ENCODE measurements at regions not wholly inside any gene's neighbourhood (a gene's known extent, or its start where the extent isn't known, plus 50 kb on each side); places are given as distances from the start of the nearest gene placed in this dataset.
A peak's percentile ranks its signal among the peaks of the same experiment; 100 is the strongest.

DNA sequence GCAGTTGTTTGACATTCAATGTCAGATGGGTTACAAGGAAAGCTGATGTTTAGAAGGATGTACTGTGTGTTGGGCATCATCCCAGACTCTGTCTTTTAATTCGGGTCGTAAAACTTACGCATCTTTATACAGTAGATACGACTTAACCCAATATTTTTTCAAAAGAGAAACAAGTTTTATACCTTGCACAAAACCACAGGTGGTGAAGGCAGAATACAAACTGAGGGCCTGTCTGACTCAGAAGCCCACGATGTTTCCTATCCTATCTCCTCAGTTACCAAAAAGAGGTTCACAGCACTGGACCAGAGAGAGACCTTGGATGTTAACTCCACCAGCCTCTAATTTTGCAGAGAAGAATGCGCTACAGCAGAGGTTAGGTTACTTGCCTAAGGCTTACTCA lies 477.0 kb downstream of the FOXO1 start:
- no peak for DNase-seq (ENCODE audit: low spot score)

DNA sequence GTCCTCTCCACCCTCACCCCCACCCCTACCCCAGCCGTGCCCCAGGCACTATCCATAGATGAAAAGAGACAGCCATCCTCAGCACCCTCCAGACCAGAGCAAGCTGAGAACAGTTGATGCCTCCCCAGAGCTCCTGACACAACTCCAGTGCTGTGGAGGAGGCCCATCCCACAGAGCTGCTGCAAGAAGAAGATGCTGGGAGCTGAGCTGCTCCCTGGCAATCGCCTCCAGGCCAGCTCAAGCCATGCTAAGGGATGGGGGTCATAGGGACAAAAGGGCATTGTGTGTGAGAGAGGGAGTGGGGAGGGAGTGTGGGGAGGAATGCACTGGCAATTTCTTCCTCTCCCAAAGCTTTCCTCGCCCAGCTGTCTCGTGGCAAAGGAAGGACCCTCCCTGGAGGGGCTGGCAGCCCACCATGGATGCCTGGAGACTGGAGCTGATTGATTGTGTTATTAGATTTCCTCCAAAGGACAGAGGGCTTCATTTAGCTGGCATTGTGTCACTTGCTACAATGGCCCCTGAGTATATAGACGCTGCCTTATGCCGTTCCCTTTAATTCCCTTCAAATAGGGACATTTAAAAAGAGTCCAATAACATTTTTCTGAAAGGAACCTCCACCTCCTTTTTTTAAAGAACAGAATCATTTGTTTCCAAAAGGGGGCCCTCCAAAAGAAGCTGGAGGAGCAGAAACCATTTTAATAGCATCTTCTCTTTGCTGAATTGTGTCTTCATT lies 476.4 kb downstream of the FOXO1 start:
- DNase-seq (ENCODE audit: low spot score): no peak

GRCh38 chr13:40190641-40191100 lies 475.8 kb downstream of the FOXO1 start:
- DNase-seq (ENCODE audit: low spot score): peak; percentile 40

- DNase-seq (ENCODE audit: low spot score): no peak
These were observed 475.1 kb downstream of the FOXO1 start for GRCh38 chr13:40191186-40191980.

GRCh38 chr13:40192452-40192851 lies 474.0 kb downstream of the FOXO1 start:
- DNase-seq (ENCODE audit: low spot score): no peak

- no peak for DNase-seq (ENCODE audit: low spot score)
These were observed 473.6 kb downstream of the FOXO1 start for GRCh38 chr13:40192858-40193257.

DNA sequence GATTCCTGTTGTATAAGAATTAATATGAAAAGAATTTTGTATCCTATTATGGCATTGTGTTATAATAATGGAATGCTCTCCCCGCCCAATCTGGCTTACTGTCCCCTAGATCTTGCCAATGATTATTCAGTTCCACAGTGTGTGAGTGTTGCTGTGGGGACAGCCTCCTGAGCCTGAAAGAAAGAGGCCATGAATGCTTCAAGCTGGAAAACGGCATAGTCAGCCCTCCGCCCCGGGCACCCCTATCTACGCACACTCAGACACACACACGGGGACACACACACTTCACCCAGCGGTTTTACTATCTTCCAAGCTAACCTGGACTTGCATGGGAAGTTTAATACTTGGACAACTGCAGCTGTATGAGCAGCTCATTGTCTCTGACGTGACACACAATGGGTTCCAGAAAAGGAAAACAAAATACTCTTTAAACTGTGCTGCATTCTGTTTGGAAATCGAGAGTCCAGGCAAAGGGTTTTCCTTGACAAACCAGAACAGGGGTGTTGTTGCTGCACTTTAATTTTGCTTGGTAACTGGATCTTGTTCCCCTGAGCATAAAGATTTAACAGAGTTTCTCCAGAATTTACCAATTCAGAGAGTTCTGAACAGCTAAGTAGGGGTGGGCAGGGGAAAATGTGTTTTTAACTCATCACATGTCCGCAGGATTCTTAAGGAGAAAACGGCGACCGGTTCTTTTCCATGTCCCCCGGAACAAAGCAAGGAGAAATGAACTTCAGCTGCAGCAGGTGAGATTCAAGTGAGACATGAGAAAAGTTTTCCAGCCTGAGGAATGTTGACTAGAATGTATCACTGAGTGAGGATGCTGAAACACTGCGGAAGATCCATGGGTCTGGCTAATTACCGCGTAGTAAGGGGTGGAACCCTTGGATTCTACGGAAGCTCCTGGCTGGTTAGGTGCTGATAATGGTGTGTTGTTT lies 472.9 kb downstream of the FOXO1 start:
- DNase-seq (ENCODE audit: low spot score): no peak

- no peak for DNase-seq (ENCODE audit: low spot score)
These were observed 472.1 kb downstream of the FOXO1 start for GRCh38 chr13:40194224-40194806.

DNA sequence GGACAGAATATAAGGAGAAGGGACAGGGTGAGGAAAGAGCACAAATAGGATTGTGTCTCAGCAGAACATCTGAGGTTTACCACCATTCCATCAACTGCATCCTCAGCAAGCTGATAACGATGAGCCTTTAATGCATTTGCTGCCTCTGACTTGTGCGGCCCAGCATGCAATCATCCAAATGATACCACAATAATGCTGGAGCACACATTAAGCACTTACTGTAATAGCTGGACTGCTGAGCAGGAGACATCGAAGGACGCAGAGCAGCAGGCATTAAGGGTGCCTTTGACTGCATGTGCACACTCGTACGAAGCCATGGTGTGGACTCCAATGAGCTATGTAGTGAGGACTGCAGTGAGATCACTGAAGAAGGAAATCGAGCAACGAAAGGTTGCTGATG lies 469.4 kb downstream of the FOXO1 start:
- no peak for DNase-seq (ENCODE audit: low spot score)

GRCh38 chr13:40197936-40198595 lies 468.4 kb downstream of the FOXO1 start:
- DNase-seq (ENCODE audit: low spot score): no peak

- no peak for DNase-seq (ENCODE audit: low spot score)
These were observed 466.0 kb downstream of the FOXO1 start for GRCh38 chr13:40200273-40200978.

GRCh38 chr13:40204246-40204645 lies 462.2 kb downstream of the FOXO1 start:
- no peak for DNase-seq (ENCODE audit: low spot score)

GRCh38 chr13:40205771-40206240 lies 460.6 kb downstream of the FOXO1 start:
- no peak for DNase-seq (ENCODE audit: low spot score)

DNA sequence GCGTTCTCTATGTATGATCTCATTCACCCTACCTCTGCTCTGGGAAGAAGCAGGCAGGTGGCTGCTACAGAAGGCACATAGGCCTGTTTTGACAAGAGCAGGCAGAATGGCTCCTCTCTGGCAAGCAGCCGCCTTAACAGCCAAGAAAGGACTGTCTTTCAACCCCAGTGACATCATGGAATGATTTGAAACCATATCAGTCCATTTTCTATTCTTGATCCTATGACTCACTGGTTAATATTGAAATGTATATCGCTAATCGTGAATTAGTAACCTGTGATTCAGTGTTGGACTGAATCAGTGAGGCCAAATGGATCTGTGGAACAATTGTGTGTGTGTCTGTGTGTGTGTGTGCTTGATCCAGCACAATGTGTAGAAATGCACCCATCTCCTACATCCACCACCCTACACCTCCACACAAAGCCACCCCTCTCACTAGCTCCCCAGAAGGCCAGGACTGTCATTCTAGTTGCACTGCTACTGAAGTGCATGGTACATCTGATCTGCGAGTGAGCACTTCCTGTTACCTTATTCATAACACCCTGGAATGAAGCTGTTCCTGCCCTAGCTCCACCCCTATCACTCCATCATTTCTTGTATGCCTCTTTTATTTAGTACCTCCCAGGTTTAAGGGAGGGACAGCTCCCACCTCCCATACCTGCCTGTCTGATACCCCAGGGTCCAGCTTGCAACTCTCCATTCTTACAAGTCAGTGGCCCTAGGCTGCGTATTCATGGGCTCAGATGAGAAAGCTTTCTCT lies 460.0 kb downstream of the FOXO1 start:
- no peak for DNase-seq (ENCODE audit: low spot score)

DNA sequence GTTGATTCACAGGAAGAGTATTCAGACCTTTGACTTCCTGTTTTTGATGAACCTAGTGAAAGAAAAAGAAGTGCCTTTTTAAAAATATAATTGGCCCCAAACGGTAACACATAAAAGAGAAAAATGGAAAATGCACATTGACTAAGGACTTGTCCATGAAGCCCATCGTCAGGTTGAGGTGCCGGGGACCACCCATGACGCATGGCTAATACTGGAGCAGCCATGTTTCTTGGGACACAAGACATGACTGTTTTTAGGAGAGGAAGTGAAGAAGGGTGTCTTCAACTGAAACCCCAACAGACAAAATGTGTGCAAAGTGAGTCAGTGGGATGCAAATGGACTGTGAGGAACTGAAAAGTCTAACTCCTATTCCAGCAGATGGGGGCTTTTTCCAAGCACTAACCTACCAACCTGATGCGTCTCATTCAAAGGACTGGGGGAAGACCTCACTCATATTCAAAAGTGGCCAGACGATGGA lies 459.4 kb downstream of the FOXO1 start:
- DNase-seq (ENCODE audit: low spot score): no peak

- DNase-seq (ENCODE audit: low spot score): no peak
These were observed 457.9 kb downstream of the FOXO1 start for GRCh38 chr13:40208517-40208916.

- DNase-seq (ENCODE audit: low spot score): no peak
These were observed 455.4 kb downstream of the FOXO1 start for GRCh38 chr13:40210865-40211585.

DNA sequence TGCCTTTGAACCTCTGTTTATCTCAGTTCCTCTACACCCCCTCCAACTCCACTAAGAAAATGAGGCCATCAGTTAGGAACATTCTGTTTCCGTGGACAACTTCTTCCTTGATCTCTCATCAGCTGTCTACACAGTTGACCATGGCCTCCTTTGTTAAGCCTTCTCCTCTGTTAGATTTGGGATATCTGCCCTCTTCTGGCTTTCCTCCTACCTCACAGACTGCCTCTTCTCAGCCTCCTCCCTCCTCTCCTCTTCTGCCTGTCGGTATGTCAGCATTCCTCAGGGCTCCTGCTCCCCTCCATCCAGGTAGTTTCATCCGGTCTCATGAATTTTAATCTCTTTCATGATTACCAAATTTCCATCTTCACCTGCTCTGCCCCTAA lies 454.9 kb downstream of the FOXO1 start:
- no peak for DNase-seq (ENCODE audit: low spot score)

GRCh38 chr13:40213779-40214178 lies 452.7 kb downstream of the FOXO1 start:
- DNase-seq (ENCODE audit: low spot score): no peak
